Activated CD4-positive, alpha-beta T cell treated with anti-CD3 and anti-CD28 coated beads, Interleukin-2, amount 10 ng/mL, durations not matched to agents 7 days and 5 days (primary cell): ENCODE measurements at regions not wholly inside any gene's neighbourhood (a gene's known extent, or its start where the extent isn't known, plus 50 kb on each side); places are given as distances from the start of the nearest gene placed in this dataset.

ENCODE experiments used
- CTCF ChIA-PET: fragments of 350-600 bp; sonication (Branson Sonifier 250); formaldehyde crosslinking; loops from one replicate; lab custom pipeline; 2021; ENCODE audit warnings: antibody characterized with exemption; lab: Charles Lee
- POLR2A ChIA-PET: fragments of 350-600 bp; sonication (Branson Sonifier 250); formaldehyde crosslinking; loops from one replicate; lab custom pipeline; 2021; ENCODE audit warnings: antibody characterized with exemption; lab: Charles Lee
- DNase-seq: peaks from one replicate; pipeline ENCODE4 v3.0.0-alpha.2; 2020
- H3K27ac Mint-ChIP-seq: one replicate; pipeline ENCODE4 v1.8.0; 2021; ENCODE audit warnings: mild to moderate bottlenecking, moderate library complexity, mixed read lengths
- H3K27me3 Mint-ChIP-seq: one replicate; pipeline ENCODE4 v1.8.0; 2021; ENCODE audit warnings: mixed read lengths
- H3K36me3 Mint-ChIP-seq: one replicate; pipeline ENCODE4 v1.8.0; 2021; ENCODE audit warnings: low read depth, mixed read lengths
- H3K4me1 Mint-ChIP-seq: one replicate; pipeline ENCODE4 v1.8.0; 2021; ENCODE audit warnings: mixed read lengths
- H3K4me3 Mint-ChIP-seq: one replicate; pipeline ENCODE4 v1.8.0; 2021; ENCODE audit warnings: mild to moderate bottlenecking, moderate library complexity, mixed read lengths
- H3K9me3 Mint-ChIP-seq: one replicate; pipeline ENCODE4 v1.8.0; 2021; ENCODE audit warnings: mixed read lengths

GRCh38 chr15:62616746-62617145 is 425.8 kb upstream of the TPM1 start:
- Mint-ChIP-seq H3K4me1 (no peaks in the 10 kb centered on the region), H3K27ac (no peak overlapping the region), H3K27me3 (peaks cover 6% of the 10 kb centered on the region), H3K36me3 (no peaks in the 10 kb centered on the region), H3K9me3 (no peaks in the 10 kb centered on the region), H3K4me3 (no peak overlapping the region)
- ChIA-PET CTCF (no interaction called here), POLR2A (no interaction called here)
- DNase-seq, result no peak

GRCh38 chr15:62617741-62618140 is 424.8 kb upstream of the TPM1 start:
- POLR2A ChIA-PET, result no interaction called here

GRCh38 chr15:62618432-62618831 is 424.1 kb upstream of the TPM1 start:
- Mint-ChIP-seq H3K9me3 (no peaks in the 10 kb centered on the region), H3K4me1 (no peaks in the 10 kb centered on the region), H3K27ac (no peak overlapping the region), H3K36me3 (no peaks in the 10 kb centered on the region), H3K27me3 (peaks cover 6% of the 10 kb centered on the region), H3K4me3 (no peak overlapping the region)
- POLR2A ChIA-PET, result no interaction called here
- CTCF ChIA-PET, result no interaction called here
- DNase-seq, result no peak

More at GRCh38 chr15:62617741-62618140, 424.8 kb upstream of the TPM1 start:
- CTCF ChIA-PET, result no interaction called here
- Mint-ChIP-seq H3K27me3 (peaks cover 6% of the 10 kb centered on the region), H3K9me3 (no peaks in the 10 kb centered on the region), H3K4me1 (no peaks in the 10 kb centered on the region), H3K27ac (no peak overlapping the region), H3K36me3 (no peaks in the 10 kb centered on the region), H3K4me3 (no peak overlapping the region)
- DNase-seq, result no peak

GRCh38 chr15:62618846-62619504 is 423.6 kb upstream of the TPM1 start:
- H3K9me3 Mint-ChIP-seq, result no peaks in the 10 kb centered on the region
- no peaks in the 10 kb centered on the region for H3K36me3 Mint-ChIP-seq
- no peak overlapping the region for H3K27ac Mint-ChIP-seq
- no peak overlapping the region for H3K4me3 Mint-ChIP-seq
- ChIA-PET CTCF (interaction anchor here (0.9 kb wide), 1 partner anchor 9 kb away, joined by 3 read pairs; no protein-coding TSS in a partner anchor), POLR2A (no interaction called here)
- peaks cover 6% of the 10 kb centered on the region for H3K27me3 Mint-ChIP-seq
- no peaks in the 10 kb centered on the region for H3K4me1 Mint-ChIP-seq
- no peak for DNase-seq

GRCh38 chr15:62619526-62619925 is 423.0 kb upstream of the TPM1 start:
- Mint-ChIP-seq H3K4me1 (no peaks in the 10 kb centered on the region), H3K27ac (no peak overlapping the region), H3K9me3 (no peaks in the 10 kb centered on the region), H3K4me3 (no peak overlapping the region), H3K36me3 (no peaks in the 10 kb centered on the region), H3K27me3 (peaks cover 6% of the 10 kb centered on the region)
- DNase-seq, result no peak
- POLR2A ChIA-PET, result no interaction called here
- CTCF ChIA-PET, result interaction anchor here (0.9 kb wide), 1 partner anchor 10 kb away, joined by 3 read pairs; no protein-coding TSS in a partner anchor

- Mint-ChIP-seq H3K36me3 (no peaks in the 10 kb centered on the region), H3K4me3 (no peak overlapping the region), H3K9me3 (no peaks in the 10 kb centered on the region), H3K27me3 (peaks cover 2% of the 10 kb centered on the region), H3K27ac (no peak overlapping the region), H3K4me1 (no peaks in the 10 kb centered on the region)
- DNase-seq, result no peak
- ChIA-PET CTCF (no interaction called here), POLR2A (no interaction called here)
These were observed 419.8 kb upstream of the TPM1 start for GRCh38 chr15:62622775-62623174.

GRCh38 chr15:62624547-62625378 is 417.8 kb upstream of the TPM1 start:
- Mint-ChIP-seq H3K27me3 (peaks cover under 1% of the 10 kb centered on the region), H3K4me1 (no peaks in the 10 kb centered on the region), H3K4me3 (no peak overlapping the region), H3K36me3 (no peaks in the 10 kb centered on the region), H3K9me3 (no peaks in the 10 kb centered on the region), H3K27ac (peak overlapping the region; percentile 51)
- DNase-seq, result no peak
- ChIA-PET CTCF (interaction anchor here (0.6 kb wide), 1 partner anchor 839 kb away, joined by 3 read pairs; no protein-coding TSS in a partner anchor), POLR2A (no interaction called here)

GRCh38 chr15:62625429-62626033 is 417.0 kb upstream of the TPM1 start:
- Mint-ChIP-seq H3K36me3 (no peaks in the 10 kb centered on the region), H3K4me3 (no peak overlapping the region), H3K27me3 (peaks cover 5% of the 10 kb centered on the region), H3K9me3 (no peaks in the 10 kb centered on the region), H3K4me1 (no peaks in the 10 kb centered on the region), H3K27ac (peak overlapping the region; percentile 51)
- ChIA-PET POLR2A (no interaction called here), CTCF (no interaction called here)
- DNase-seq, result no peak

GRCh38 chr15:62626903-62627302 is 415.6 kb upstream of the TPM1 start:
- ChIA-PET CTCF (no interaction called here), POLR2A (no interaction called here)
- no peak overlapping the region for H3K27ac Mint-ChIP-seq
- no peaks in the 10 kb centered on the region for H3K9me3 Mint-ChIP-seq
- DNase-seq, result no peak
- no peaks in the 10 kb centered on the region for H3K36me3 Mint-ChIP-seq
- no peaks in the 10 kb centered on the region for H3K4me1 Mint-ChIP-seq
- peaks cover 5% of the 10 kb centered on the region for H3K27me3 Mint-ChIP-seq
- no peak overlapping the region for H3K4me3 Mint-ChIP-seq

- H3K4me3 Mint-ChIP-seq, result no peak overlapping the region
- no peaks in the 10 kb centered on the region for H3K4me1 Mint-ChIP-seq
- H3K27ac Mint-ChIP-seq, result no peak overlapping the region
- DNase-seq, result no peak
- H3K36me3 Mint-ChIP-seq, result no peaks in the 10 kb centered on the region
- no peaks in the 10 kb centered on the region for H3K9me3 Mint-ChIP-seq
- POLR2A ChIA-PET, result no interaction called here
- H3K27me3 Mint-ChIP-seq, result peaks cover 7% of the 10 kb centered on the region
- CTCF ChIA-PET, result no interaction called here
These were observed 411.3 kb upstream of the TPM1 start for GRCh38 chr15:62631076-62631724.

GRCh38 chr15:62636823-62637573 is 405.5 kb upstream of the TPM1 start:
- Mint-ChIP-seq H3K9me3 (no peaks in the 10 kb centered on the region), H3K36me3 (no peaks in the 10 kb centered on the region), H3K4me1 (peaks cover 2% of the 10 kb centered on the region), H3K27ac (no peak overlapping the region), H3K27me3 (peaks cover 5% of the 10 kb centered on the region), H3K4me3 (no peak overlapping the region)
- ChIA-PET CTCF (no interaction called here), POLR2A (interaction anchor here (0.6 kb wide), 1 partner anchor 23 kb away, joined by 3 read pairs; no protein-coding TSS in a partner anchor)
- DNase-seq, result no peak

- CTCF ChIA-PET, result no interaction called here
These were observed 405.0 kb upstream of the TPM1 start for GRCh38 chr15:62637574-62637897.

More at GRCh38 chr15:62637574-62637897, 405.0 kb upstream of the TPM1 start:
- H3K27me3 Mint-ChIP-seq, result peaks cover 5% of the 10 kb centered on the region
- DNase-seq, result no peak
- peaks cover 2% of the 10 kb centered on the region for H3K4me1 Mint-ChIP-seq
- no peak overlapping the region for H3K27ac Mint-ChIP-seq
- H3K9me3 Mint-ChIP-seq, result no peaks in the 10 kb centered on the region
- POLR2A ChIA-PET, result interaction anchor here (0.6 kb wide), 1 partner anchor 24 kb away, joined by 3 read pairs; no protein-coding TSS in a partner anchor
- H3K36me3 Mint-ChIP-seq, result no peaks in the 10 kb centered on the region
- H3K4me3 Mint-ChIP-seq, result no peak overlapping the region
